Mesenchymal stem cell (in vitro differentiated cells and primary cell): ENCODE measurements at regions not wholly inside any gene's neighbourhood (a gene's known extent, or its start where the extent isn't known, plus 50 kb on each side); places are given as distances from the start of the nearest gene placed in this dataset.

ENCODE experiments used
- DNase-seq: peaks from one replicate; pipeline ENCODE4 v3.0.0-alpha.2; 2013
- H2AFZ ChIP-seq: one replicate; pipeline ENCODE4 v1.6.1; 2013; ENCODE audit warnings: low read depth, mild to moderate bottlenecking, control low read depth, inconsistent platforms, low read length, moderate library complexity
- H2AK5ac ChIP-seq: 2 replicates; pipeline ENCODE4 v1.6.1; 2013; ENCODE audit warnings: low read length, moderate library complexity, mild to moderate bottlenecking, inconsistent platforms; ENCODE audit not compliant: severe bottlenecking
- H2BK120ac ChIP-seq: one replicate; pipeline ENCODE4 v1.6.1; 2013; ENCODE audit warnings: low read depth, mild to moderate bottlenecking, inconsistent platforms, low read length, moderate library complexity
- H2BK12ac ChIP-seq, 2 experiments: one replicate each; pipeline ENCODE4 v1.6.1; 2013; ENCODE audit warnings: inconsistent platforms in 2 of 2, low read length in 2 of 2, mild to moderate bottlenecking in 2 of 2, moderate library complexity in 2 of 2, control low read depth in 1 of 2
- H2BK15ac ChIP-seq: one replicate; pipeline ENCODE4 v1.6.1; 2013; ENCODE audit warnings: mild to moderate bottlenecking, low read depth, inconsistent platforms; ENCODE audit not compliant: poor library complexity, severe bottlenecking
- H2BK5ac ChIP-seq: 2 replicates; pipeline ENCODE4 v1.6.1; 2013; ENCODE audit warnings: low read depth, mild to moderate bottlenecking, low read length, control low read depth, inconsistent platforms; ENCODE audit not compliant: poor library complexity, severe bottlenecking
- H3K14ac ChIP-seq, 2 experiments: one replicate each; pipeline ENCODE4 v1.6.1; 2013; ENCODE audit warnings: inconsistent platforms in 2 of 2, low read length in 2 of 2, control low read depth in 1 of 2, mild to moderate bottlenecking in 1 of 2, moderate library complexity in 1 of 2
- H3K18ac ChIP-seq, 2 experiments: one replicate each; pipeline ENCODE4 v1.6.1; 2013; ENCODE audit warnings: inconsistent platforms in 2 of 2, low read length in 2 of 2, control low read depth in 1 of 2, low read depth in 1 of 2, mild to moderate bottlenecking in 1 of 2
- H3K23ac ChIP-seq, 2 experiments: one replicate each; pipeline ENCODE4 v1.6.1; 2013; ENCODE audit warnings: inconsistent platforms in 2 of 2, low read length in 2 of 2, mild to moderate bottlenecking in 2 of 2, moderate library complexity in 2 of 2, control low read depth in 1 of 2
- H3K27ac ChIP-seq: 2 replicates; pipeline ENCODE4 v1.5.1; 2013; ENCODE audit warnings: mild to moderate bottlenecking, moderate library complexity, low read length, control low read depth, inconsistent platforms; ENCODE audit not compliant: poor library complexity, severe bottlenecking
- H3K27me3 ChIP-seq, 2 experiments: 2 replicates each; pipeline versions ENCODE4 v1.6.1 to v1.7.0; 2013; ENCODE audit warnings: low read length in 2 of 2, mild to moderate bottlenecking in 2 of 2, moderate library complexity in 2 of 2, control low read depth in 1 of 2, inconsistent platforms in 1 of 2; ENCODE audit not compliant: control insufficient read depth in 1 of 2, insufficient read depth in 1 of 2
- H3K36me3 ChIP-seq, 2 experiments: 2 replicates each; pipeline versions ENCODE4 v1.6.1 to v1.7.0; 2013; ENCODE audit warnings: low read length in 2 of 2, control low read depth in 1 of 2, inconsistent platforms in 1 of 2, low read depth in 1 of 2, mild to moderate bottlenecking in 1 of 2; ENCODE audit not compliant: insufficient read depth in 2 of 2, control insufficient read depth in 1 of 2
- H3K4ac ChIP-seq, 2 experiments: one replicate each; pipeline ENCODE4 v1.6.1; 2013; ENCODE audit warnings: inconsistent platforms in 2 of 2, low read length in 2 of 2, mild to moderate bottlenecking in 2 of 2, moderate library complexity in 2 of 2, control low read depth in 1 of 2, low read depth in 1 of 2
- H3K4me1 ChIP-seq: 2 replicates; pipeline ENCODE4 v1.6.1; 2013; ENCODE audit warnings: low read depth, low read length, control low read depth; ENCODE audit not compliant: control insufficient read depth, insufficient read depth
- H3K4me2 ChIP-seq: 2 replicates; pipeline ENCODE4 v1.6.1; 2013; ENCODE audit warnings: low read length, mild to moderate bottlenecking, inconsistent platforms; ENCODE audit not compliant: poor library complexity, severe bottlenecking
- H3K4me3 ChIP-seq, 2 experiments: 2 replicates each; pipeline versions ENCODE4 v1.5.1 to v1.7.0; 2013; ENCODE audit warnings: low read length in 2 of 2, mild to moderate bottlenecking in 2 of 2, control low read depth in 1 of 2, low read depth in 1 of 2; ENCODE audit not compliant: insufficient read depth in 1 of 2
- H3K79me1 ChIP-seq: replicated peaks from 2 replicates; pipeline ENCODE4 v1.6.1; 2013; ENCODE audit warnings: mild to moderate bottlenecking, control low read depth, low read length, inconsistent platforms; ENCODE audit not compliant: poor library complexity, severe bottlenecking
- H3K9ac ChIP-seq: 2 replicates; pipeline ENCODE4 v1.7.0; 2013; ENCODE audit warnings: mild to moderate bottlenecking, low read length, moderate library complexity
- H3K9me3 ChIP-seq: 2 replicates; pipeline ENCODE4 v1.7.0; 2013; ENCODE audit warnings: mild to moderate bottlenecking, low read length; ENCODE audit not compliant: control insufficient read depth
- H4K8ac ChIP-seq: one replicate; pipeline ENCODE4 v1.6.1; 2013; ENCODE audit warnings: inconsistent platforms, mild to moderate bottlenecking, low read length, moderate library complexity
- H4K91ac ChIP-seq: one replicate; pipeline ENCODE4 v1.6.1; 2013; ENCODE audit warnings: mild to moderate bottlenecking, low read length, inconsistent platforms
- WGBS: methylation state at CpG from one replicate; pipeline ENCODE4 v1.1.7; 2013; ENCODE audit warnings: mixed read lengths; 5-methylcytosine and 5-hydroxymethylcytosine counted together

DNA sequence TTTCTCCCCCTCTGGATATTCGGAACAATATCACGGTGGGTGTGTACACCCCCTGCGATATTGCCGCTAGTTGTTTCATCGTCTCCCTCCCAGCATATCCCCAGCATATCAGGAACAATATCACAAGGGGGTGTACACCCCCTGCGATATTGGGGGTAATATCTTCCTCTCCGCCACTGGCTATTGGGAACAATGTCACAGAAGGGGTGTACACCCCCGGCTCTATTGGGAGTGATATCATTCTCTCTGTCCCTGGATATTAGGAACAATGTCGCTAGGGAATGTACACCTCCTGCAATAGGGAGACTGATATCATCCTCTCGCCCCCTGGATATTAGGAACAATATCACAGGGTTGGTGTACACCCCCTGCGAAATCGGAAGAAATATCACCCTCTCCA, 1932.0 kb downstream of the SUCLG1 start:
- no peaks in the 10 kb centered on the region for H3K9me3 ChIP-seq
- H2BK120ac ChIP-seq: no peak overlapping the region
- no peak overlapping the region for H2AK5ac ChIP-seq
- H3K9ac ChIP-seq: no peak overlapping the region
- H3K23ac ChIP-seq: no peak overlapping the region
- no peak overlapping the region for H4K91ac ChIP-seq
- no peaks in the 10 kb centered on the region for H3K27me3 ChIP-seq
- H3K18ac ChIP-seq: no peak overlapping the region
- H4K8ac ChIP-seq: no peak overlapping the region
- 98% methylated on average over 12 of the region's 12 CpGs for WGBS
- no peak overlapping the region for H2AFZ ChIP-seq
- no peak overlapping the region for H2BK12ac ChIP-seq
- H3K27ac ChIP-seq: no peak overlapping the region
- H3K14ac ChIP-seq: no peak overlapping the region
- no peak overlapping the region for H2BK15ac ChIP-seq
- DNase-seq: no peak
- no peaks in the 10 kb centered on the region for H3K4me1 ChIP-seq
- no peak overlapping the region for H3K4me2 ChIP-seq
- H3K4me3 ChIP-seq: no peak overlapping the region
- no peaks in the 10 kb centered on the region for H3K79me1 ChIP-seq
- no peak overlapping the region for H2BK5ac ChIP-seq
- no peaks in the 10 kb centered on the region for H3K36me3 ChIP-seq
- no peak overlapping the region for H3K4ac ChIP-seq

DNA sequence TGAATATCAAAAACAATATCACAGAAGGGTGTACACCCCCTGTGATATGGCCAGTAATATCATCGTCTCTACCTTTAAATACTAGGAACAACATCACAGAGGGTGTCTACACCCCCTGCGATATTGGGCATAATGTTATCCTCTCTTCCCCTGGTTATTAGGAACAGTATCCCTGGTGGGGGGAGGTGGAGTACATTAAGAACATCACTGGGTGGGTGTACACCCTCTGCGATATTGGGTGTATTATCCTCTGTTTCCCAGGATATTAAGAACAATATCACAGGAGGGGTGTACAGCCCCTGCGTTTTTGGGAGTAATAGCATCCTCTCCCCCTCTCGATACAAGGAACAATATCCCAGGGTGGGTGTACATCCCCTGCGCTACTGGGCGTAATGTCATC, 1932.8 kb downstream of the SUCLG1 start:
- no peak overlapping the region for H3K18ac ChIP-seq
- no peaks in the 10 kb centered on the region for H3K36me3 ChIP-seq
- H2AK5ac ChIP-seq: no peak overlapping the region
- 95% methylated on average over 3 of the region's 7 CpGs for WGBS
- H3K9me3 ChIP-seq: no peaks in the 10 kb centered on the region
- H2BK12ac ChIP-seq: no peak overlapping the region
- no peak overlapping the region for H3K23ac ChIP-seq
- H2BK15ac ChIP-seq: no peak overlapping the region
- H3K14ac ChIP-seq: no peak overlapping the region
- H3K4me3 ChIP-seq: no peak overlapping the region
- no peak overlapping the region for H3K9ac ChIP-seq
- H3K79me1 ChIP-seq: no peaks in the 10 kb centered on the region
- H4K91ac ChIP-seq: no peak overlapping the region
- no peak overlapping the region for H3K27ac ChIP-seq
- H2BK5ac ChIP-seq: no peak overlapping the region
- no peak overlapping the region for H2AFZ ChIP-seq
- no peak overlapping the region for H3K4ac ChIP-seq
- no peaks in the 10 kb centered on the region for H3K4me1 ChIP-seq
- no peak overlapping the region for H4K8ac ChIP-seq
- H3K27me3 ChIP-seq: no peaks in the 10 kb centered on the region
- no peak overlapping the region for H3K4me2 ChIP-seq
- DNase-seq: no peak
- H2BK120ac ChIP-seq: no peak overlapping the region

DNA sequence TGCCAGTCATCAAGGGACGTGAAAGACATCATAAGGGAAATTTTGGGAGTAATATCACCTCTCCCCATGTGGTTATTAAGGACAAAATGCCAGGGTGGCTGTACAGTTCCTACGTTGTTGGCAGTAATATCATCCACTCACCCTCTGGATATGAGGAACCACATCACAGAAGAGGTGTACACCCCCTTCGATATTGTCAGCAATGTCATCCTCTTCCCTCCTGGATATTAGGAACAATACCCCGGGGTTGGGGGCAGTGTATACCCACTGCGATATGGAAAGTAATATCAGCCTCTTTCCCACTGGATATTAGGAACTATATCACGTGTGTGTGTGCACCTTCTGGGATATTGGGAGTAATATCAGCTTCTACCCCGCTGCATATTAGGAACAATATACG, 1933.3 kb downstream of the SUCLG1 start:
- no peaks in the 10 kb centered on the region for H3K79me1 ChIP-seq
- no peaks in the 10 kb centered on the region for H3K4me1 ChIP-seq
- no peaks in the 10 kb centered on the region for H3K36me3 ChIP-seq
- H3K27ac ChIP-seq: no peak overlapping the region
- H3K14ac ChIP-seq: no peak overlapping the region
- no peak overlapping the region for H3K4me3 ChIP-seq
- no peak overlapping the region for H4K91ac ChIP-seq
- H3K4ac ChIP-seq: no peak overlapping the region
- no peak overlapping the region for H3K23ac ChIP-seq
- no peak overlapping the region for H3K18ac ChIP-seq
- no peak overlapping the region for H2AK5ac ChIP-seq
- H2BK5ac ChIP-seq: no peak overlapping the region
- no peaks in the 10 kb centered on the region for H3K9me3 ChIP-seq
- no peaks in the 10 kb centered on the region for H3K27me3 ChIP-seq
- H4K8ac ChIP-seq: no peak overlapping the region
- H2BK12ac ChIP-seq: no peak overlapping the region
- no peak overlapping the region for H2BK120ac ChIP-seq
- H2BK15ac ChIP-seq: no peak overlapping the region
- DNase-seq: no peak
- no peak overlapping the region for H3K9ac ChIP-seq
- no peak overlapping the region for H2AFZ ChIP-seq
- 83% methylated on average over 8 of the region's 8 CpGs for WGBS
- H3K4me2 ChIP-seq: no peak overlapping the region

DNA sequence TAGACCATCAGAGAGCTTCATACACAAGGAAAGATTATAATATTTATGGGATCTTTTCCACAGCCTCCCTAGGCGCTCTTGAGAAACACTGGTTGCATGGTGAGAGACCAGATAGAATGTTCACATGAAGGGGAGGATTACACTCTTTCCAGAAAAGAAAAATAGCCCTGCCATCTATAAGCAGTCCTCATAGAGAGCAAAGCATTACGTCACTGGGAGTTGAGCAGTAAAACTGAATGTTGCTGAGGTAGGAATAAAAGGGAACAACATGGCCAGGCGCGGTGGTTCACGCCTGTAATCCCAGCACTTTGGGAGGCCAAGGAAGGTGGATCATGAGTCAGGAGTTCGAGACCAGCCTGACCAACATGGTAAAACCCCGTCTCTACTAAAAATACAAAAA, 1934.3 kb downstream of the SUCLG1 start:
- Histone ChIP-seq H2BK120ac (no peak overlapping the region), H3K4me1 (no peaks in the 10 kb centered on the region), H2AK5ac (no peak overlapping the region), H3K27ac (no peak overlapping the region), H4K8ac (no peak overlapping the region), H3K4me2 (no peak overlapping the region), H3K27me3 (no peaks in the 10 kb centered on the region), H3K4ac (no peak overlapping the region), H3K23ac (no peak overlapping the region), H3K4me3 (no peak overlapping the region), H2AFZ (no peak overlapping the region), H4K91ac (no peak overlapping the region), H3K36me3 (no peaks in the 10 kb centered on the region), H3K79me1 (no peaks in the 10 kb centered on the region), H3K9ac (no peak overlapping the region), H3K9me3 (no peaks in the 10 kb centered on the region), H2BK12ac (no peak overlapping the region), H2BK5ac (no peak overlapping the region), H2BK15ac (no peak overlapping the region), H3K14ac (no peak overlapping the region), H3K18ac (no peak overlapping the region)
- WGBS: 84% methylated on average over 6 of the region's 7 CpGs
- no peak for DNase-seq
